SIG-M5 treated with dmso at 0.1 percent for 504 hours (cell line): ENCODE measurements at regions not wholly inside any gene's neighbourhood (a gene's known extent, or its start where the extent isn't known, plus 50 kb on each side); places are given as distances from the start of the nearest gene placed in this dataset.
"Not testable (repeated sequence)": the region's sequence is repeated elsewhere in the genome, so short reads cannot be mapped to it uniquely, and the experiment has no call there.

ENCODE experiments used
- DNase-seq: peaks from one replicate; lab custom pipeline; 2025; ENCODE audit not compliant: unreplicated experiment; lab: John Stamatoyannopoulos, UW

GRCh38 chr7:159335181-159335926, 190.7 kb upstream of the VIPR2 start:
- DNase-seq, result not testable (repeated sequence)

GRCh38 chr7:159332854-159333479, 188.3 kb upstream of the VIPR2 start:
- DNase-seq, result not testable (repeated sequence)

GRCh38 chr7:159331462-159331861, 186.8 kb upstream of the VIPR2 start:
- DNase-seq, result no peak

- DNase-seq, result no peak
Observed at GRCh38 chr7:159329818-159330378, 185.2 kb upstream of the VIPR2 start.

GRCh38 chr7:159328096-159328495, 183.4 kb upstream of the VIPR2 start:
- DNase-seq, result no peak

GRCh38 chr7:159323359-159323758, 178.7 kb upstream of the VIPR2 start:
- DNase-seq, result no peak

- no peak for DNase-seq
Observed at GRCh38 chr7:159321278-159321677, 176.6 kb upstream of the VIPR2 start.

GRCh38 chr7:159318682-159319351, 174.2 kb upstream of the VIPR2 start:
- no peak for DNase-seq

- DNase-seq, result no peak
Observed at GRCh38 chr7:159317294-159317693, 172.6 kb upstream of the VIPR2 start.

- no peak for DNase-seq
Observed at GRCh38 chr7:159311172-159311494, 166.5 kb upstream of the VIPR2 start.

- no peak for DNase-seq
Observed at GRCh38 chr7:159310457-159311171, 165.9 kb upstream of the VIPR2 start.

- not testable (repeated sequence) for DNase-seq
Observed at GRCh38 chr7:159309214-159309613, 164.5 kb upstream of the VIPR2 start.

- DNase-seq, result no peak
Observed at GRCh38 chr7:159306012-159306411, 161.3 kb upstream of the VIPR2 start.

GRCh38 chr7:159305185-159305584, 160.5 kb upstream of the VIPR2 start:
- DNase-seq, result not testable (repeated sequence)

GRCh38 chr7:159303510-159303909, 158.8 kb upstream of the VIPR2 start:
- not testable (repeated sequence) for DNase-seq

GRCh38 chr7:159296093-159296681, 151.5 kb upstream of the VIPR2 start:
- DNase-seq, result no peak

GRCh38 chr7:159286487-159286886, 141.8 kb upstream of the VIPR2 start:
- not testable (repeated sequence) for DNase-seq

GRCh38 chr7:159281573-159281972, 136.9 kb upstream of the VIPR2 start:
- DNase-seq, result no peak

GRCh38 chr7:159280008-159280407, 135.3 kb upstream of the VIPR2 start:
- DNase-seq, result no peak

GRCh38 chr7:159272739-159273138, 128.1 kb upstream of the VIPR2 start:
- DNase-seq, result no peak

- no peak for DNase-seq
Observed at GRCh38 chr7:159271781-159272180, 127.1 kb upstream of the VIPR2 start.
